Progenitor cell of endocrine pancreas (in vitro differentiated cells): ENCODE measurements at regions not wholly inside any gene's neighbourhood (a gene's known extent, or its start where the extent isn't known, plus 50 kb on each side); places are given as distances from the start of the nearest gene placed in this dataset.

ENCODE experiments used
- DNase-seq: peaks from one replicate; pipeline ENCODE4 v3.0.0; 2021; ENCODE audit warnings: low spot score; ENCODE audit not compliant: unreplicated experiment
- H3K27ac Mint-ChIP-seq: 2 replicates; pipeline ENCODE4 v1.8.0; 2021; ENCODE audit warnings: mild to moderate bottlenecking, moderate library complexity, mixed read lengths
- H3K27me3 Mint-ChIP-seq: 2 replicates; pipeline ENCODE4 v1.8.0; 2021; ENCODE audit warnings: mixed read lengths
- H3K36me3 Mint-ChIP-seq: 2 replicates; pipeline ENCODE4 v1.8.0; 2022; ENCODE audit warnings: mixed read lengths; ENCODE audit not compliant: insufficient read depth
- H3K4me1 Mint-ChIP-seq: 2 replicates; pipeline ENCODE4 v1.8.0; 2021; ENCODE audit warnings: low read depth, mixed read lengths
- H3K4me3 Mint-ChIP-seq: 2 replicates; pipeline ENCODE4 v1.8.0; 2021; ENCODE audit warnings: low read depth, mild to moderate bottlenecking, moderate library complexity, mixed read lengths
- H3K9me3 Mint-ChIP-seq: 2 replicates; pipeline ENCODE4 v1.8.0; 2021; ENCODE audit warnings: low read depth, mixed read lengths
- CTCF ChIP-seq: fragments of 200-600 bp; sonication (generic); IDR thresholded peaks from one replicate; pipeline ENCODE4 v1.5.0; 2021; ENCODE audit warnings: antibody characterized with exemption, mild to moderate bottlenecking; ENCODE audit not compliant: unreplicated experiment

DNA sequence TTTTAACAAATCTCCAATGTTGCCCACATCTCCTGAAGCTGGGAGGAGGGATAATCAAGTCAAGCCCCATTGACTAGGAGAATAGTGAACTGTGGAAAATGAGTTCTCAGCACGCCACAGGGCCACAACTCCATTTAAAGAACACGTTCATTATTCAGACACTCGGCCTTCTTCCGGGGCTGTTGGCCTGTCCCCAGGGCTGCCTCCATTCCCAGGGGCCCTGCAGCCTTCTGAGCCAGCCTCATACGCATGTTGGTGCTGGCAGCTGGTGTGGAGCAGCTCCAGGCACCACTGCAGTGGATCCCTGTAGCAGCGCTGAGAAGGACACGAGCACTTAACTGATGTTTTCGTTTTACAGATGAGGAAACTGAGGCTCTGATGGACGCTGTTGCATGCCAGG is 87.5 kb upstream of the RCN1 start:
- DNase-seq = no peak
- H3K4me1 Mint-ChIP-seq = no peaks in the 10 kb centered on the region
- no peak for TF ChIP-seq CTCF
- no peaks in the 10 kb centered on the region for H3K9me3 Mint-ChIP-seq
- no peak overlapping the region for H3K27ac Mint-ChIP-seq
- no peak overlapping the region for H3K4me3 Mint-ChIP-seq
- peaks cover 46% of the 10 kb centered on the region for H3K27me3 Mint-ChIP-seq
- H3K36me3 Mint-ChIP-seq = no peaks in the 10 kb centered on the region

- no peak for DNase-seq
- no peak for TF ChIP-seq CTCF
- Mint-ChIP-seq H3K4me1 (no peaks in the 10 kb centered on the region), H3K27me3 (peaks cover 52% of the 10 kb centered on the region), H3K9me3 (no peaks in the 10 kb centered on the region), H3K4me3 (no peak overlapping the region), H3K36me3 (no peaks in the 10 kb centered on the region), H3K27ac (no peak overlapping the region)
Observed at GRCh38 chr11:32002311-32002710, 88.6 kb upstream of the RCN1 start.

- no peak overlapping the region for H3K27ac Mint-ChIP-seq
- no peak for TF ChIP-seq CTCF
- no peak for DNase-seq
- H3K4me3 Mint-ChIP-seq = no peak overlapping the region
- H3K36me3 Mint-ChIP-seq = no peaks in the 10 kb centered on the region
- H3K27me3 Mint-ChIP-seq = peaks cover 57% of the 10 kb centered on the region
- no peaks in the 10 kb centered on the region for H3K9me3 Mint-ChIP-seq
- H3K4me1 Mint-ChIP-seq = no peaks in the 10 kb centered on the region
Observed at GRCh38 chr11:31997955-31998354, 92.9 kb upstream of the RCN1 start.

- H3K4me1 Mint-ChIP-seq = no peaks in the 10 kb centered on the region
- H3K4me3 Mint-ChIP-seq = no peak overlapping the region
- no peaks in the 10 kb centered on the region for H3K9me3 Mint-ChIP-seq
- peaks cover 45% of the 10 kb centered on the region for H3K27me3 Mint-ChIP-seq
- H3K27ac Mint-ChIP-seq = no peak overlapping the region
- DNase-seq = no peak
- no peaks in the 10 kb centered on the region for H3K36me3 Mint-ChIP-seq
- TF ChIP-seq CTCF = no peak
Observed at GRCh38 chr11:31996159-31996881, 94.6 kb upstream of the RCN1 start.

- TF ChIP-seq CTCF = no peak
- H3K4me1 Mint-ChIP-seq = no peaks in the 10 kb centered on the region
- H3K36me3 Mint-ChIP-seq = no peaks in the 10 kb centered on the region
- H3K9me3 Mint-ChIP-seq = no peaks in the 10 kb centered on the region
- peaks cover 49% of the 10 kb centered on the region for H3K27me3 Mint-ChIP-seq
- DNase-seq = no peak
- H3K27ac Mint-ChIP-seq = no peak overlapping the region
- H3K4me3 Mint-ChIP-seq = no peak overlapping the region
Observed at GRCh38 chr11:31995525-31996094, 95.3 kb upstream of the RCN1 start.
